OCI-LY7 (cell line): ENCODE measurements at regions not wholly inside any gene's neighbourhood (a gene's known extent, or its start where the extent isn't known, plus 50 kb on each side); places are given as distances from the start of the nearest gene placed in this dataset.

Source experiments
- BruUV-seq: library from RNA; stranded (reverse); fragments of 400-500 nt; replicated peaks from 2 replicates; lab custom pipeline; 2021; lab: Mats Ljungman, UMichigan
- CTCF ChIA-PET: fragments of 300-600 bp; sonication (Branson Sonifier 250); formaldehyde crosslinking; loops from one replicate; lab custom pipeline; 2022; ENCODE audit warnings: antibody characterized with exemption; ENCODE audit not compliant: unreplicated experiment; lab: Charles Lee
- POLR2A ChIA-PET: fragments of 300-600 bp; sonication (Branson Sonifier 250); formaldehyde crosslinking; loops from one replicate; lab custom pipeline; 2022; ENCODE audit warnings: antibody characterized with exemption; lab: Charles Lee
- DNase-seq: peaks from one replicate; pipeline ENCODE4 v3.0.0-alpha.2; 2015; ENCODE audit warnings: low spot score
- H2AFZ ChIP-seq: fragments of 200-600 bp; sonication (generic), shearing (Covaris generic); 2 replicates; pipeline ENCODE4 v1.6.1; 2014; ENCODE audit warnings: mild to moderate bottlenecking, antibody characterized with exemption, low read length, moderate library complexity
- H3K27ac ChIP-seq: fragments of 200-600 bp; sonication (generic); 2 replicates; pipeline ENCODE4 v1.5.1; 2014; ENCODE audit warnings: mixed run types, low read depth, mild to moderate bottlenecking, moderate library complexity, low read length, inconsistent platforms; ENCODE audit not compliant: poor library complexity, severe bottlenecking
- H3K36me3 ChIP-seq: fragments of 200-600 bp; sonication (generic); 2 replicates; pipeline ENCODE4 v1.6.1; 2014; ENCODE audit warnings: mild to moderate bottlenecking, antibody characterized with exemption, low read length, moderate library complexity, mixed read lengths; ENCODE audit not compliant: insufficient read depth
- H3K4me1 ChIP-seq: fragments of 200-600 bp; sonication (generic); 2 replicates; pipeline ENCODE4 v1.5.1; 2014; ENCODE audit warnings: mild to moderate bottlenecking, low read length; ENCODE audit not compliant: insufficient read depth, poor library complexity, severe bottlenecking
- H3K4me2 ChIP-seq: fragments of 200-600 bp; sonication (generic); 2 replicates; pipeline ENCODE4 v1.6.1; 2014; ENCODE audit warnings: mild to moderate bottlenecking, low read length
- H3K4me3 ChIP-seq: fragments of 200-600 bp; sonication (generic); 2 replicates; pipeline ENCODE4 v1.5.1; 2014; ENCODE audit warnings: mild to moderate bottlenecking, low read depth, low read length; ENCODE audit not compliant: poor library complexity, severe bottlenecking
- H3K79me2 ChIP-seq: fragments of 200-600 bp; sonication (generic); 2 replicates; pipeline ENCODE4 v1.6.1; 2016; ENCODE audit warnings: low read depth, mild to moderate bottlenecking, low read length, moderate library complexity, mixed read lengths; ENCODE audit not compliant: insufficient read depth
- H3K9me2 ChIP-seq: fragments of 200-600 bp; sonication (generic); 2 replicates; pipeline ENCODE4 v1.6.1; 2016; ENCODE audit warnings: mild to moderate bottlenecking, low read length, mixed read lengths; ENCODE audit not compliant: insufficient read depth
- H3K9me3 ChIP-seq: fragments of 200-600 bp; sonication (generic); 2 replicates; pipeline ENCODE4 v1.6.1; 2014; ENCODE audit warnings: mild to moderate bottlenecking, mixed run types, low read length, mixed read lengths
- H4K20me1 ChIP-seq: fragments of 200-600 bp; sonication (generic); 2 replicates; pipeline ENCODE4 v1.6.1; 2014; ENCODE audit warnings: mild to moderate bottlenecking, antibody characterized with exemption, low read length, moderate library complexity, mixed read lengths; ENCODE audit not compliant: insufficient read depth
- EZH2phosphoT487 ChIP-seq: fragments of 200-600 bp; sonication (generic); IDR thresholded peaks from 2 replicates; pipeline ENCODE4 v1.6.1; 2018; ENCODE audit warnings: low read depth, borderline replicate concordance, mild to moderate bottlenecking, mixed run types, antibody characterized with exemption, low read length, moderate library complexity, mixed read lengths
- intact Hi-C: fragments of 100-400 bp; cut with micrococcal nuclease; formaldehyde crosslinking; loops from one replicate; pipeline ENCODE4 v1.10.0; 2022; ENCODE audit not compliant: unreplicated experiment
- small RNA-seq: library from RNA; depleted of rRNA; stranded (forward); fragments of <200 nt; gene quantifications from one replicate; pipeline ENCODE3, GENCODE V24; 2014
- TF ChIP-seq, protein P1 (sequence below): fragments of 200-600 bp; sonication (generic); conservative IDR thresholded peaks from 2 replicates; pipeline ENCODE4 v1.5.1; 2014; ENCODE audit warnings: mild to moderate bottlenecking, antibody characterized with exemption, low read length, moderate library complexity, mixed read lengths

- no peak for DNase-seq
- H3K9me3 ChIP-seq: no peaks in the 10 kb centered on the region
- no peak for TF ChIP-seq EZH2phosphoT487
- TF ChIP-seq, protein P1, sequence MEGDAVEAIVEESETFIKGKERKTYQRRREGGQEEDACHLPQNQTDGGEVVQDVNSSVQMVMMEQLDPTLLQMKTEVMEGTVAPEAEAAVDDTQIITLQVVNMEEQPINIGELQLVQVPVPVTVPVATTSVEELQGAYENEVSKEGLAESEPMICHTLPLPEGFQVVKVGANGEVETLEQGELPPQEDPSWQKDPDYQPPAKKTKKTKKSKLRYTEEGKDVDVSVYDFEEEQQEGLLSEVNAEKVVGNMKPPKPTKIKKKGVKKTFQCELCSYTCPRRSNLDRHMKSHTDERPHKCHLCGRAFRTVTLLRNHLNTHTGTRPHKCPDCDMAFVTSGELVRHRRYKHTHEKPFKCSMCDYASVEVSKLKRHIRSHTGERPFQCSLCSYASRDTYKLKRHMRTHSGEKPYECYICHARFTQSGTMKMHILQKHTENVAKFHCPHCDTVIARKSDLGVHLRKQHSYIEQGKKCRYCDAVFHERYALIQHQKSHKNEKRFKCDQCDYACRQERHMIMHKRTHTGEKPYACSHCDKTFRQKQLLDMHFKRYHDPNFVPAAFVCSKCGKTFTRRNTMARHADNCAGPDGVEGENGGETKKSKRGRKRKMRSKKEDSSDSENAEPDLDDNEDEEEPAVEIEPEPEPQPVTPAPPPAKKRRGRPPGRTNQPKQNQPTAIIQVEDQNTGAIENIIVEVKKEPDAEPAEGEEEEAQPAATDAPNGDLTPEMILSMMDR: no peak
- CTCF ChIA-PET: no interaction called here
- no peak overlapping the region for H3K27ac ChIP-seq
- no peak overlapping the region for H3K4me2 ChIP-seq
- H3K4me3 ChIP-seq: no peak overlapping the region
- BruUV-seq: no TSS peak
- POLR2A ChIA-PET: no interaction called here
- no peaks in the 10 kb centered on the region for H3K4me1 ChIP-seq
- no peaks in the 10 kb centered on the region for H4K20me1 ChIP-seq
- no peaks in the 10 kb centered on the region for H3K79me2 ChIP-seq
- intact Hi-C loops: no loop called here
- no peaks in the 10 kb centered on the region for H3K9me2 ChIP-seq
- H3K36me3 ChIP-seq: no peaks in the 10 kb centered on the region
- no peak overlapping the region for H2AFZ ChIP-seq
These were observed 58.7 kb upstream of the ADAMTS3 start for GRCh38 chr4:72627723-72628122.

Small RNAs in the stretch of these regions (small RNA-seq; reads per million reads assigned to genes)
- gene RNU4ATAC9P: 0.26 reads per million
